Loucy (cell line): ENCODE measurements at regions not wholly inside any gene's neighbourhood (a gene's known extent, or its start where the extent isn't known, plus 50 kb on each side); places are given as distances from the start of the nearest gene placed in this dataset.

Experiments
- H2AFZ ChIP-seq: fragments of 200-600 bp; sonication (generic); 2 replicates; pipeline ENCODE4 v1.6.0; 2016; ENCODE audit warnings: antibody characterized with exemption, mild to moderate bottlenecking, low read length, moderate library complexity
- H3F3A ChIP-seq: fragments of 200-600 bp; 2 replicates; pipeline ENCODE4 v1.6.0; 2016; ENCODE audit warnings: antibody characterized with exemption, low read depth, mild to moderate bottlenecking
- H3K27me3 ChIP-seq: fragments of 200-600 bp; sonication (generic); 2 replicates; pipeline ENCODE4 v1.6.1; 2014; ENCODE audit warnings: low read length, mild to moderate bottlenecking; ENCODE audit not compliant: insufficient read depth, poor library complexity, severe bottlenecking
- H3K36me3 ChIP-seq: fragments of 200-600 bp; sonication (generic); 2 replicates; pipeline ENCODE4 v1.6.1; 2016; ENCODE audit warnings: low read length; ENCODE audit not compliant: insufficient read depth
- H3K4me1 ChIP-seq: fragments of 200-600 bp; sonication (generic); 2 replicates; pipeline ENCODE4 v1.5.1; 2014; ENCODE audit warnings: low read length, mild to moderate bottlenecking; ENCODE audit not compliant: insufficient read depth, poor library complexity, severe bottlenecking
- H3K4me2 ChIP-seq: fragments of 200-600 bp; sonication (generic); 2 replicates; pipeline ENCODE4 v1.6.0; 2014; ENCODE audit warnings: antibody characterized with exemption, low read length, low read depth, mild to moderate bottlenecking; ENCODE audit not compliant: poor library complexity, severe bottlenecking
- H3K4me3 ChIP-seq: fragments of 200-600 bp; sonication (generic); 2 replicates; pipeline ENCODE4 v1.5.1; 2014; ENCODE audit warnings: low read length, mild to moderate bottlenecking, mixed read lengths; ENCODE audit not compliant: poor library complexity, severe bottlenecking
- H3K79me2 ChIP-seq: fragments of 200-600 bp; sonication (generic); 2 replicates; pipeline ENCODE4 v1.6.1; 2014; ENCODE audit warnings: low read length; ENCODE audit not compliant: insufficient read depth
- H3K9ac ChIP-seq: fragments of 200-600 bp; sonication (generic); 2 replicates; pipeline ENCODE4 v1.6.0; 2014; ENCODE audit warnings: mild to moderate bottlenecking, low read depth, low read length, moderate library complexity; ENCODE audit not compliant: poor library complexity, severe bottlenecking
- H3K9me2 ChIP-seq: fragments of 200-600 bp; sonication (generic); replicated peaks from 2 replicates; pipeline ENCODE4 v1.6.1; 2016; ENCODE audit warnings: low read depth, low read length, mixed read lengths
- H3K9me3 ChIP-seq: fragments of 200-600 bp; sonication (generic); 2 replicates; pipeline ENCODE4 v1.6.1; 2014; ENCODE audit warnings: mild to moderate bottlenecking, antibody characterized with exemption, low read length, low read depth; ENCODE audit not compliant: insufficient read depth
- H4K20me1 ChIP-seq: fragments of 200-600 bp; sonication (generic); 2 replicates; pipeline ENCODE4 v1.6.0; 2014; ENCODE audit warnings: antibody characterized with exemption, low read length, mild to moderate bottlenecking; ENCODE audit not compliant: insufficient read depth, poor library complexity, severe bottlenecking
- EZH2phosphoT487 ChIP-seq: fragments of 200-600 bp; IDR thresholded peaks from 2 replicates; pipeline ENCODE4 v1.6.1; 2018; ENCODE audit warnings: antibody characterized with exemption, mild to moderate bottlenecking, moderate library complexity, borderline replicate concordance
- TF ChIP-seq, protein P1 (sequence below): fragments of 200-600 bp; sonication (generic); conservative IDR thresholded peaks from 2 replicates; pipeline ENCODE4 v1.5.1; 2014; ENCODE audit warnings: mild to moderate bottlenecking, antibody characterized with exemption, low read length

DNA sequence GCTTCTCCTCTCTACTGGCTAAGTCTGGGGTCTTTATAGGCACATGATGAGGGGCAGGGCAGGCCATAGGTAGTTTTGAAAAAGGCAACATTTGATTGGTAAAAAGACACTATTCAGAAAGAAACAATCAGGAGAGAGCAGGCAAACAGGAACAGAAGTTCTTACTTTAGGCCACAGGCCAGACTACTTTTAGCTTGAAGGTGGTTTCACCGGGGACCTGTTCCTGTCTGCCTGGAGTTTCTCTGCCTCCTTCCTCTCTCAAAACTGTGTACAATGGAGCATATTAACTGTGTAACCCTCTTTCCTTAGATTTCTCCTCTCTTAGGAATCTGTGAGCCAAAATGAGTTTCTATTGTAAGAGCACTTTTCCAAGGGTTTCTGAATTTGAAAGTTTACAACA, 167.9 kb upstream of the AVPR1A start:
- H3K9me3 ChIP-seq, result no peaks in the 10 kb centered on the region
- H3K36me3 ChIP-seq, result no peaks in the 10 kb centered on the region
- no peaks in the 10 kb centered on the region for H3F3A ChIP-seq
- no peaks in the 10 kb centered on the region for H3K4me1 ChIP-seq
- no peaks in the 10 kb centered on the region for H4K20me1 ChIP-seq
- no peak overlapping the region for H2AFZ ChIP-seq
- no peaks in the 10 kb centered on the region for H3K9me2 ChIP-seq
- H3K79me2 ChIP-seq, result no peaks in the 10 kb centered on the region
- H3K4me2 ChIP-seq, result no peak overlapping the region
- TF ChIP-seq EZH2phosphoT487, result no peak
- TF ChIP-seq, protein P1, sequence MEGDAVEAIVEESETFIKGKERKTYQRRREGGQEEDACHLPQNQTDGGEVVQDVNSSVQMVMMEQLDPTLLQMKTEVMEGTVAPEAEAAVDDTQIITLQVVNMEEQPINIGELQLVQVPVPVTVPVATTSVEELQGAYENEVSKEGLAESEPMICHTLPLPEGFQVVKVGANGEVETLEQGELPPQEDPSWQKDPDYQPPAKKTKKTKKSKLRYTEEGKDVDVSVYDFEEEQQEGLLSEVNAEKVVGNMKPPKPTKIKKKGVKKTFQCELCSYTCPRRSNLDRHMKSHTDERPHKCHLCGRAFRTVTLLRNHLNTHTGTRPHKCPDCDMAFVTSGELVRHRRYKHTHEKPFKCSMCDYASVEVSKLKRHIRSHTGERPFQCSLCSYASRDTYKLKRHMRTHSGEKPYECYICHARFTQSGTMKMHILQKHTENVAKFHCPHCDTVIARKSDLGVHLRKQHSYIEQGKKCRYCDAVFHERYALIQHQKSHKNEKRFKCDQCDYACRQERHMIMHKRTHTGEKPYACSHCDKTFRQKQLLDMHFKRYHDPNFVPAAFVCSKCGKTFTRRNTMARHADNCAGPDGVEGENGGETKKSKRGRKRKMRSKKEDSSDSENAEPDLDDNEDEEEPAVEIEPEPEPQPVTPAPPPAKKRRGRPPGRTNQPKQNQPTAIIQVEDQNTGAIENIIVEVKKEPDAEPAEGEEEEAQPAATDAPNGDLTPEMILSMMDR, result no peak
- H3K4me3 ChIP-seq, result no peak overlapping the region
- no peaks in the 10 kb centered on the region for H3K27me3 ChIP-seq
- no peak overlapping the region for H3K9ac ChIP-seq

DNA sequence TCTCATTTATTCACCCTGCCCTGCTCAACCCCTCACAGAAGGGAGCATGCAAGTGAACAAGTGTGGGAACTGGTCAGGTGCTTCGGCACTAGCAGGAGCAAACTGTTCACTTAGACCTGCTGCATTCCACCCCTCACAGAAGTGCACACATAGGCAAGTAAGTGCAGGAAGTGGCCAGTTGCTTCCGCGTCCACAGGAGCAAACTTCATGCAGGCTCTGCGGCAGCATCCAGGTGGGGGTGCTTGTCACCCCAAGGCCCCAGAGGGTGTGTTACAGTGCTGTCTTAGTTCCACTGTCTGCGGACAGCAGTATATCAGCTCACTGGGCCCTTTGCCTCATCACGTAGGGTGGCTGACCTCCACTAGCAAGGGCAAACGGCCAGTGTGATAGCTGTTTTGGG, 167.3 kb upstream of the AVPR1A start:
- Histone ChIP-seq H3K9me2 (no peaks in the 10 kb centered on the region), H2AFZ (no peak overlapping the region), H3K9ac (no peak overlapping the region), H3F3A (no peaks in the 10 kb centered on the region), H4K20me1 (no peaks in the 10 kb centered on the region), H3K4me2 (no peak overlapping the region), H3K9me3 (no peaks in the 10 kb centered on the region), H3K4me1 (no peaks in the 10 kb centered on the region), H3K4me3 (no peak overlapping the region), H3K36me3 (no peaks in the 10 kb centered on the region), H3K79me2 (no peaks in the 10 kb centered on the region), H3K27me3 (no peaks in the 10 kb centered on the region)
- TF ChIP-seq EZH2phosphoT487, result no peak
- TF ChIP-seq, protein P1, result no peak

DNA sequence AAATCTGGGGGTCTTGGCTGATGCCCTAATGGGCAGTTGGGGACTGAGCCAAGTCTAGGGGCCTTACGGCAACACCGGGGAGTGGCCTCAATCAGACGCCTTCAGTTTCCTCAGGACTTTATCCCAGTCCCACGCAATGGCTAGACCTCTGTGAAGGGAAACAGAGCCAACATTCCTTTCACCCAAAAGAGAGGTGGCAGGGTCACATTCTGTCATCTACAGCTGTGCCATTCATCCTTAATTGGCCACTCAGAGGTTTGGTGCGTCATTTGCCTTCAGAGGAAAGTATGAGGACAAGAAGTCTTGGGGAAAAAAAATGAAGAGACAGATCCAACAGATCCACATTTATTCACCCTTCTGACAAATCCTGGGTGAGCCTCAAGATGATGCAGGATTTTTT, 166.9 kb upstream of the AVPR1A start:
- no peaks in the 10 kb centered on the region for H3K36me3 ChIP-seq

More for the DNA sequence above, 166.9 kb upstream of the AVPR1A start:
- Histone ChIP-seq H3K4me1 (no peaks in the 10 kb centered on the region), H2AFZ (no peak overlapping the region), H3K9me3 (no peaks in the 10 kb centered on the region), H3K9me2 (no peaks in the 10 kb centered on the region), H3K27me3 (no peaks in the 10 kb centered on the region), H3K79me2 (no peaks in the 10 kb centered on the region), H3K4me2 (no peak overlapping the region), H3K9ac (no peak overlapping the region), H4K20me1 (no peaks in the 10 kb centered on the region), H3K4me3 (no peak overlapping the region), H3F3A (no peaks in the 10 kb centered on the region)
- TF ChIP-seq, protein P1, result no peak
- no peak for TF ChIP-seq EZH2phosphoT487
